SK-N-SH (cell line): ENCODE measurements at regions not wholly inside any gene's neighbourhood (a gene's known extent, or its start where the extent isn't known, plus 50 kb on each side); places are given as distances from the start of the nearest gene placed in this dataset.
"Not testable (repeated sequence)": the region's sequence is repeated elsewhere in the genome, so short reads cannot be mapped to it uniquely, and the experiment has no call there.

ENCODE experiments used
- CTCF ChIA-PET: fragments of 300-600, 350-600 bp; formaldehyde crosslinking; extraction: SDS; loops from one replicate; lab custom pipeline; 2021; lab: Yijun Ruan, JAX
- POLR2A ChIA-PET: fragments of 350-600 bp; sonication (Branson Sonifier 250); formaldehyde crosslinking; extraction: SDS; loops from one replicate; lab custom pipeline; 2020; ENCODE audit warnings: antibody characterized with exemption, inconsistent platforms; lab: Yijun Ruan, JAX
- DNase-seq: peaks from one replicate; pipeline ENCODE4 v3.0.0; 2012
- H2AFZ ChIP-seq: fragments of 200-600 bp; sonication (generic); 2 replicates; pipeline ENCODE4 v1.8.1; 2016; ENCODE audit warnings: antibody characterized with exemption, mild to moderate bottlenecking, low read depth
- H3F3A ChIP-seq: fragments of 200-600 bp; sonication (generic); replicated peaks from 2 replicates; pipeline ENCODE3; 2016; ENCODE audit warnings: antibody characterized with exemption, mild to moderate bottlenecking; ENCODE audit not compliant: insufficient read depth
- H3K27ac ChIP-seq, 2 experiments: fragments of 200-500 bp in 1 of 2; fragments of 200-600 bp in 1 of 2; sonication (Bioruptor generic) in 1 of 2; sonication (generic), shearing (Covaris generic) in 1 of 2; 2 replicates each; pipeline versions ENCODE4 v1.5.1 to v1.6.1; 2014 to 2016; ENCODE audit warnings: low read depth in 2 of 2, inconsistent platforms in 1 of 2, low read length in 1 of 2, mild to moderate bottlenecking in 1 of 2, mixed read lengths in 1 of 2
- H3K27me3 ChIP-seq: fragments of 200-600 bp; sonication (generic), shearing (Covaris generic); 2 replicates; pipeline ENCODE4 v1.6.1; 2016; ENCODE audit warnings: mixed run types; ENCODE audit not compliant: insufficient read depth
- H3K36me3 ChIP-seq, 2 experiments: fragments of 200-500 bp in 1 of 2; fragments of 200-600 bp in 1 of 2; sonication (Bioruptor generic) in 1 of 2; sonication (generic) in 1 of 2; replicated peaks in 1 of 2; 2 replicates each; pipeline versions ENCODE3 to v1.5.1; 2014 to 2016; ENCODE audit warnings: low read length in 1 of 2, mild to moderate bottlenecking in 1 of 2; ENCODE audit not compliant: insufficient read depth in 2 of 2, control insufficient read depth in 1 of 2
- H3K4me1 ChIP-seq, 2 experiments: fragments of 200-500 bp in 1 of 2; fragments of 200-600 bp in 1 of 2; sonication (Bioruptor generic) in 1 of 2; sonication (generic), shearing (Covaris generic) in 1 of 2; 2 replicates each; pipeline versions ENCODE4 v1.5.1 to v1.6.1; 2014 to 2016; ENCODE audit warnings: low read depth in 1 of 2, low read length in 1 of 2, mixed run types in 1 of 2; ENCODE audit not compliant: insufficient read depth in 2 of 2, control insufficient read depth in 1 of 2
- H3K4me2 ChIP-seq: fragments of 200-600 bp; sonication (generic), shearing (Covaris generic); 2 replicates; pipeline ENCODE4 v1.6.1; 2017; ENCODE audit warnings: mixed run types
- H3K4me3 ChIP-seq, 2 experiments: fragments of 200-500 bp in 1 of 2; fragments of 200-600 bp in 1 of 2; sonication (Bioruptor generic) in 1 of 2; sonication (generic), shearing (Covaris generic) in 1 of 2; 2 replicates each; pipeline versions ENCODE4 v1.5.1 to v1.8.1; 2014 to 2016; ENCODE audit warnings: low read depth in 2 of 2, inconsistent platforms in 1 of 2, low read length in 1 of 2, mild to moderate bottlenecking in 1 of 2, mixed read lengths in 1 of 2, moderate library complexity in 1 of 2
- H3K79me2 ChIP-seq: fragments of 200-600 bp; sonication (generic); 2 replicates; pipeline ENCODE4 v1.8.1; 2017; ENCODE audit warnings: mild to moderate bottlenecking; ENCODE audit not compliant: insufficient read depth
- H3K9ac ChIP-seq: fragments of 200-600 bp; sonication (generic); 2 replicates; pipeline ENCODE4 v1.6.1; 2017; ENCODE audit warnings: mixed run types
- H3K9me2 ChIP-seq: fragments of 200-600 bp; sonication (generic); 2 replicates; pipeline ENCODE4 v1.6.1; 2017; ENCODE audit warnings: mixed run types
- H3K9me3 ChIP-seq: fragments of 200-600 bp; sonication (generic); 2 replicates; pipeline ENCODE4 v1.6.1; 2017; ENCODE audit warnings: mixed run types, mild to moderate bottlenecking, moderate library complexity
- H4K20me1 ChIP-seq: fragments of 200-600 bp; sonication (generic); 2 replicates; pipeline ENCODE4 v1.6.1; 2017; ENCODE audit warnings: mild to moderate bottlenecking, mixed run types; ENCODE audit not compliant: insufficient read depth
- ELF1 ChIP-seq: IDR thresholded peaks from 2 replicates; pipeline ENCODE4 v1.4.0; 2012
- EP300 ChIP-seq, 2 experiments: IDR thresholded peaks; 2 replicates each; pipeline versions ENCODE4 v1.4.0 to v1.6.1; 2012; ENCODE audit warnings: borderline replicate concordance in 1 of 2, low read depth in 1 of 2, low read length in 1 of 2
- EZH2phosphoT487 ChIP-seq: fragments of 200-600 bp; sonication (generic); IDR thresholded peaks from 2 replicates; pipeline ENCODE4 v1.6.1; 2017; ENCODE audit warnings: low read depth, mixed run types, mild to moderate bottlenecking, antibody characterized with exemption, moderate library complexity, borderline replicate concordance
- GABPA ChIP-seq: IDR thresholded peaks from 2 replicates; pipeline ENCODE4 v1.4.0; 2012; ENCODE audit warnings: low read depth, mild to moderate bottlenecking
- JUND ChIP-seq: IDR thresholded peaks from 2 replicates; pipeline ENCODE4 v1.4.0; 2012
- MEF2A ChIP-seq: IDR thresholded peaks from 2 replicates; pipeline ENCODE4 v1.4.0; 2012; ENCODE audit warnings: low read depth, borderline replicate concordance
- NFIC ChIP-seq: IDR thresholded peaks from 2 replicates; pipeline ENCODE4 v1.4.0; 2012; ENCODE audit warnings: borderline replicate concordance
- POLR2AphosphoS5 ChIP-seq: IDR thresholded peaks from 2 replicates; pipeline ENCODE4 v1.6.1; 2012; ENCODE audit warnings: low read depth, low read length
- RXRA ChIP-seq: IDR thresholded peaks from 2 replicates; pipeline ENCODE4 v1.4.0; 2012; ENCODE audit warnings: low read depth, mild to moderate bottlenecking, borderline replicate concordance
- SIN3A ChIP-seq: IDR thresholded peaks from 2 replicates; pipeline ENCODE4 v1.6.1; 2012; ENCODE audit warnings: low read depth, mild to moderate bottlenecking, low read length, moderate library complexity, borderline replicate concordance
- SMC3 ChIP-seq: IDR thresholded peaks from 2 replicates; pipeline ENCODE4 v1.6.1; 2012; ENCODE audit warnings: low read depth, low read length, improper control_type of control experiment
- TCF12 ChIP-seq: IDR thresholded peaks from 2 replicates; pipeline ENCODE4 v1.4.0; 2012
- YY1 ChIP-seq: IDR thresholded peaks from 2 replicates; pipeline ENCODE4 v1.4.0; 2012; ENCODE audit warnings: low read depth, mild to moderate bottlenecking
- WGBS: methylation state at CpG from one replicate; pipeline ENCODE4 v1.1.6; 2017; ENCODE audit warnings: low lambda C conversion rate; 5-methylcytosine and 5-hydroxymethylcytosine counted together
- TF ChIP-seq, protein P1 (sequence below): IDR thresholded peaks from 2 replicates; pipeline ENCODE4 v1.4.0; 2012; ENCODE audit warnings: low read depth
- TF ChIP-seq, protein P2 (sequence below): IDR thresholded peaks from 2 replicates; pipeline ENCODE4 v1.4.0; 2012; ENCODE audit warnings: low read depth, borderline replicate concordance
- TF ChIP-seq, protein P3 (sequence below): IDR thresholded peaks from 2 replicates; pipeline ENCODE4; 2012
- TF ChIP-seq, protein P4 (sequence below): IDR thresholded peaks from 2 replicates; pipeline ENCODE4 v1.4.0; 2012; ENCODE audit warnings: low read depth, borderline replicate concordance
- TF ChIP-seq, protein P5 (sequence below): fragments of 200-600 bp; sonication (generic); IDR thresholded peaks from 2 replicates; pipeline ENCODE4 v1.6.1; 2017; ENCODE audit warnings: antibody characterized with exemption, mild to moderate bottlenecking, moderate library complexity
- TF ChIP-seq, protein P6 (sequence below): fragments of 150-350 bp; IDR thresholded peaks from 2 replicates; pipeline ENCODE4 v1.6.1; 2017; ENCODE audit warnings: antibody characterized with exemption, low read length, low read depth, borderline replicate concordance

DNA sequence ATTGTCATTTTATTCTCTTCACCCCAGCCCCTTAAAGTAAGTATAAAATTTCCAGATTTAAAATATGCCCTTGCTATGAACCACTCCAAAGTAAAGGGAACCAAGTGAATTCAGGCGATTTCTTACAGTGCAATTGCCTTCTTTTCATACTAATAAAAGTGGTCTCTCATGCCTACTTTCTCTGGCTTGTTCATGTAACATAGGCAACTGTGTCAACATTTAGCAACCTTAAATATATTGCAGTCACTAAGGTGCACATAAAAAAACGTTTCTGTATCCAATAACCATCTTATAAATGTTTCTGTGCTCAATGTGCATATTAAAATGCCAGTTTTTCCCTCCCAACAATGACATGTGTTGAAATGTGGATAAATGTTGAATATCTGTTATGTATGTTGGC is 271.6 kb upstream of the DCN start:
- Histone ChIP-seq H3K9me3 (no peaks in the 10 kb centered on the region), H3K9me2 (no peaks in the 10 kb centered on the region), H3K4me2 (no peak overlapping the region), H3K79me2 (no peaks in the 10 kb centered on the region), H4K20me1 (no peaks in the 10 kb centered on the region), H3K27me3 (no peaks in the 10 kb centered on the region), H3K9ac (no peak overlapping the region), H3F3A (no peaks in the 10 kb centered on the region), H3K4me3 (no peak overlapping the region), H3K4me1 (no peaks in the 10 kb centered on the region), H3K27ac (no peak overlapping the region), H3K36me3 (no peaks in the 10 kb centered on the region), H2AFZ (no peak overlapping the region)
- TF ChIP-seq, protein P1, sequence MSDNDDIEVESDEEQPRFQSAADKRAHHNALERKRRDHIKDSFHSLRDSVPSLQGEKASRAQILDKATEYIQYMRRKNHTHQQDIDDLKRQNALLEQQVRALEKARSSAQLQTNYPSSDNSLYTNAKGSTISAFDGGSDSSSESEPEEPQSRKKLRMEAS = no peak
- TF ChIP-seq EZH2phosphoT487 = no peak
- TF ChIP-seq ELF1 = no peak
- TF ChIP-seq NFIC = no peak
- no peak for TF ChIP-seq JUND
- TF ChIP-seq GABPA = no peak
- TF ChIP-seq, protein P2, sequence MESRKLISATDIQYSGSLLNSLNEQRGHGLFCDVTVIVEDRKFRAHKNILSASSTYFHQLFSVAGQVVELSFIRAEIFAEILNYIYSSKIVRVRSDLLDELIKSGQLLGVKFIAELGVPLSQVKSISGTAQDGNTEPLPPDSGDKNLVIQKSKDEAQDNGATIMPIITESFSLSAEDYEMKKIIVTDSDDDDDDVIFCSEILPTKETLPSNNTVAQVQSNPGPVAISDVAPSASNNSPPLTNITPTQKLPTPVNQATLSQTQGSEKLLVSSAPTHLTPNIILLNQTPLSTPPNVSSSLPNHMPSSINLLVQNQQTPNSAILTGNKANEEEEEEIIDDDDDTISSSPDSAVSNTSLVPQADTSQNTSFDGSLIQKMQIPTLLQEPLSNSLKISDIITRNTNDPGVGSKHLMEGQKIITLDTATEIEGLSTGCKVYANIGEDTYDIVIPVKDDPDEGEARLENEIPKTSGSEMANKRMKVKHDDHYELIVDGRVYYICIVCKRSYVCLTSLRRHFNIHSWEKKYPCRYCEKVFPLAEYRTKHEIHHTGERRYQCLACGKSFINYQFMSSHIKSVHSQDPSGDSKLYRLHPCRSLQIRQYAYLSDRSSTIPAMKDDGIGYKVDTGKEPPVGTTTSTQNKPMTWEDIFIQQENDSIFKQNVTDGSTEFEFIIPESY = no peak
- TF ChIP-seq POLR2AphosphoS5 = no peak
- TF ChIP-seq, protein P3, sequence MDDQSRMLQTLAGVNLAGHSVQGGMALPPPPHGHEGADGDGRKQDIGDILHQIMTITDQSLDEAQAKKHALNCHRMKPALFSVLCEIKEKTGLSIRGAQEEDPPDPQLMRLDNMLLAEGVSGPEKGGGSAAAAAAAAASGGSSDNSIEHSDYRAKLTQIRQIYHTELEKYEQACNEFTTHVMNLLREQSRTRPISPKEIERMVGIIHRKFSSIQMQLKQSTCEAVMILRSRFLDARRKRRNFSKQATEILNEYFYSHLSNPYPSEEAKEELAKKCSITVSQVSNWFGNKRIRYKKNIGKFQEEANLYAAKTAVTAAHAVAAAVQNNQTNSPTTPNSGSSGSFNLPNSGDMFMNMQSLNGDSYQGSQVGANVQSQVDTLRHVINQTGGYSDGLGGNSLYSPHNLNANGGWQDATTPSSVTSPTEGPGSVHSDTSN = no peak
- TF ChIP-seq EP300 (IDR thresholded peaks at IDR 0.05; ENCODE audit: borderline replicate concordance in 1 of 2, low read depth in 1 of 2, low read length in 1 of 2) = no peak
- no peak for TF ChIP-seq RXRA
- TF ChIP-seq MEF2A = no peak
- no peak for TF ChIP-seq YY1
- no peak for TF ChIP-seq SMC3
- TF ChIP-seq SIN3A = no peak
- TF ChIP-seq, protein P4, sequence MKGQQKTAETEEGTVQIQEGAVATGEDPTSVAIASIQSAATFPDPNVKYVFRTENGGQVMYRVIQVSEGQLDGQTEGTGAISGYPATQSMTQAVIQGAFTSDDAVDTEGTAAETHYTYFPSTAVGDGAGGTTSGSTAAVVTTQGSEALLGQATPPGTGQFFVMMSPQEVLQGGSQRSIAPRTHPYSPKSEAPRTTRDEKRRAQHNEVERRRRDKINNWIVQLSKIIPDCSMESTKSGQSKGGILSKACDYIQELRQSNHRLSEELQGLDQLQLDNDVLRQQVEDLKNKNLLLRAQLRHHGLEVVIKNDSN = no peak
- TF ChIP-seq, protein P5, sequence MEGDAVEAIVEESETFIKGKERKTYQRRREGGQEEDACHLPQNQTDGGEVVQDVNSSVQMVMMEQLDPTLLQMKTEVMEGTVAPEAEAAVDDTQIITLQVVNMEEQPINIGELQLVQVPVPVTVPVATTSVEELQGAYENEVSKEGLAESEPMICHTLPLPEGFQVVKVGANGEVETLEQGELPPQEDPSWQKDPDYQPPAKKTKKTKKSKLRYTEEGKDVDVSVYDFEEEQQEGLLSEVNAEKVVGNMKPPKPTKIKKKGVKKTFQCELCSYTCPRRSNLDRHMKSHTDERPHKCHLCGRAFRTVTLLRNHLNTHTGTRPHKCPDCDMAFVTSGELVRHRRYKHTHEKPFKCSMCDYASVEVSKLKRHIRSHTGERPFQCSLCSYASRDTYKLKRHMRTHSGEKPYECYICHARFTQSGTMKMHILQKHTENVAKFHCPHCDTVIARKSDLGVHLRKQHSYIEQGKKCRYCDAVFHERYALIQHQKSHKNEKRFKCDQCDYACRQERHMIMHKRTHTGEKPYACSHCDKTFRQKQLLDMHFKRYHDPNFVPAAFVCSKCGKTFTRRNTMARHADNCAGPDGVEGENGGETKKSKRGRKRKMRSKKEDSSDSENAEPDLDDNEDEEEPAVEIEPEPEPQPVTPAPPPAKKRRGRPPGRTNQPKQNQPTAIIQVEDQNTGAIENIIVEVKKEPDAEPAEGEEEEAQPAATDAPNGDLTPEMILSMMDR = no peak
- TF ChIP-seq, protein P6, sequence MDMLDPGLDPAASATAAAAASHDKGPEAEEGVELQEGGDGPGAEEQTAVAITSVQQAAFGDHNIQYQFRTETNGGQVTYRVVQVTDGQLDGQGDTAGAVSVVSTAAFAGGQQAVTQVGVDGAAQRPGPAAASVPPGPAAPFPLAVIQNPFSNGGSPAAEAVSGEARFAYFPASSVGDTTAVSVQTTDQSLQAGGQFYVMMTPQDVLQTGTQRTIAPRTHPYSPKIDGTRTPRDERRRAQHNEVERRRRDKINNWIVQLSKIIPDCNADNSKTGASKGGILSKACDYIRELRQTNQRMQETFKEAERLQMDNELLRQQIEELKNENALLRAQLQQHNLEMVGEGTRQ = no peak
- no peak for TF ChIP-seq TCF12
- ChIA-PET CTCF (interaction anchor here (0.8 kb wide), 1 partner anchor 19 kb away, joined by 4 read pairs; no protein-coding TSS in a partner anchor), POLR2A (no interaction called here)
- WGBS = 12% methylated on average over 2 of the region's 2 CpGs
- DNase-seq = no peak

DNA sequence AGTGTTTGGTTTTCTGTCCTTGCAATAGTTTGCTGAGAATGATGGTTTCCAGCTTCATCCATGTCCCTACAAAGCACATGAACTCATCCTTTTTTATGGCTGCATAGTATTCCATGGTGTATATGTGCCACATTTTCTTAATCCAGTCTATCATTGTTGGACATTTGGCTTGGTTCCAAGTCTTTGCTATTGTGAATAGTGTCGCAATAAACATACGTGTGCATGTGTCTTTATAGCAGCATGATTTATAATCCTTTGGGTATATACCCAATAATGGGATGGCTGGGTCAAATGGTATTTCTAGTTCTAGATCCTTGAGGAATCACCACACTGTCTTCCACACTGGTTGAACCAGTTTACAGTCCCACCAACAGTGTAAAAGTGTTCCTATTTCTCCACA is 269.8 kb upstream of the DCN start:
- H3K4me2 ChIP-seq, H3K9me2 ChIP-seq, POLR2A ChIA-PET, H3K9ac ChIP-seq, H3K36me3 ChIP-seq, DNase-seq, H3K9me3 ChIP-seq, H2AFZ ChIP-seq, H4K20me1 ChIP-seq, H3K27me3 ChIP-seq, H3K4me1 ChIP-seq, CTCF ChIA-PET, H3K79me2 ChIP-seq, H3K4me3 ChIP-seq, H3K27ac ChIP-seq, H3F3A ChIP-seq: not testable (repeated sequence)
- no CpG with 5 or more reads among the region's 2 CpGs for WGBS
